Osteoblast (primary cell): ENCODE measurements at regions not wholly inside any gene's neighbourhood (a gene's known extent, or its start where the extent isn't known, plus 50 kb on each side); places are given as distances from the start of the nearest gene placed in this dataset.

ENCODE experiments used
- DNase-seq: peaks from one replicate; pipeline ENCODE4 v3.0.0; 2011; ENCODE audit warnings: low spot score, mixed read lengths; ENCODE audit not compliant: insufficient read length; ENCODE audit errors: missing footprints
- H2AFZ ChIP-seq: 2 replicates; pipeline ENCODE4 v1.6.0; 2011; ENCODE audit warnings: mild to moderate bottlenecking, low read length
- H3K27ac ChIP-seq: 2 replicates; pipeline ENCODE4 v1.5.1; 2011; ENCODE audit warnings: mild to moderate bottlenecking, low read depth, low read length, moderate library complexity
- H3K27me3 ChIP-seq: 2 replicates; pipeline ENCODE4 v1.6.0; 2012; ENCODE audit warnings: mild to moderate bottlenecking, control low read depth, inconsistent platforms, low read length, moderate library complexity; ENCODE audit not compliant: insufficient read depth
- H3K36me3 ChIP-seq: 2 replicates; pipeline ENCODE4 v1.5.1; 2011; ENCODE audit warnings: mild to moderate bottlenecking, low read length, control low read depth, moderate library complexity; ENCODE audit not compliant: insufficient read depth
- H3K4me1 ChIP-seq: 2 replicates; pipeline ENCODE4 v1.5.1; 2011; ENCODE audit warnings: mild to moderate bottlenecking, low read length, control low read depth, moderate library complexity; ENCODE audit not compliant: insufficient read depth
- H3K4me2 ChIP-seq: 2 replicates; pipeline ENCODE4 v1.6.0; 2011; ENCODE audit warnings: mild to moderate bottlenecking, low read length; ENCODE audit not compliant: insufficient read depth
- H3K4me3 ChIP-seq: fragments of 200-600 bp; sonication (generic); 3 replicates; pipeline ENCODE4 v1.5.1; 2012; ENCODE audit warnings: mild to moderate bottlenecking, low read length, inconsistent platforms; ENCODE audit not compliant: insufficient read depth
- H3K79me2 ChIP-seq: 2 replicates; pipeline ENCODE4 v1.6.0; 2012; ENCODE audit warnings: mild to moderate bottlenecking, low read length, control low read depth, inconsistent platforms; ENCODE audit not compliant: insufficient read depth
- H3K9me3 ChIP-seq: 2 replicates; pipeline ENCODE4 v1.5.1; 2011; ENCODE audit warnings: low read depth, low read length, control low read depth
- H4K20me1 ChIP-seq: 2 replicates; pipeline ENCODE4 v1.6.0; 2012; ENCODE audit warnings: mild to moderate bottlenecking, low read length, control low read depth; ENCODE audit not compliant: insufficient read depth
- CTCF ChIP-seq: IDR thresholded peaks from 2 replicates; pipeline ENCODE4 v1.5.1; 2011; ENCODE audit warnings: mild to moderate bottlenecking, low read depth, low read length, moderate library complexity; ENCODE audit errors: extremely low read depth

- Histone ChIP-seq H2AFZ (no peak overlapping the region), H3K4me2 (no peak overlapping the region), H3K27ac (no peak overlapping the region), H3K27me3 (no peaks in the 10 kb centered on the region), H3K4me3 (no peak overlapping the region), H4K20me1 (no peaks in the 10 kb centered on the region), H3K4me1 (no peaks in the 10 kb centered on the region), H3K36me3 (no peaks in the 10 kb centered on the region), H3K79me2 (no peaks in the 10 kb centered on the region), H3K9me3 (no peaks in the 10 kb centered on the region)
- no peak for DNase-seq
- no peak for TF ChIP-seq CTCF
Measured at GRCh38 chr10:109306698-109307097, 616.6 kb downstream of the XPNPEP1 start.

GRCh38 chr10:109287858-109288257, 635.5 kb downstream of the XPNPEP1 start:
- Histone ChIP-seq H4K20me1 (no peaks in the 10 kb centered on the region), H3K27ac (no peak overlapping the region), H3K27me3 (no peaks in the 10 kb centered on the region), H3K4me2 (no peak overlapping the region), H3K4me1 (no peaks in the 10 kb centered on the region), H3K79me2 (no peaks in the 10 kb centered on the region), H3K4me3 (no peak overlapping the region), H3K9me3 (peaks cover 4% of the 10 kb centered on the region), H3K36me3 (no peaks in the 10 kb centered on the region), H2AFZ (no peak overlapping the region)
- DNase-seq, result peak; percentile 4
- TF ChIP-seq CTCF, result no peak

GRCh38 chr10:109282510-109282909, 640.8 kb downstream of the XPNPEP1 start:
- TF ChIP-seq CTCF, result no peak
- Histone ChIP-seq H3K27ac (no peak overlapping the region), H3K36me3 (no peaks in the 10 kb centered on the region), H3K4me2 (no peak overlapping the region), H3K79me2 (no peaks in the 10 kb centered on the region), H3K9me3 (peaks cover 2% of the 10 kb centered on the region), H3K4me3 (no peak overlapping the region), H3K27me3 (no peaks in the 10 kb centered on the region), H2AFZ (no peak overlapping the region), H4K20me1 (no peaks in the 10 kb centered on the region), H3K4me1 (no peaks in the 10 kb centered on the region)
- no peak for DNase-seq

- Histone ChIP-seq H3K4me1 (no peaks in the 10 kb centered on the region), H3K27me3 (no peaks in the 10 kb centered on the region), H2AFZ (no peak overlapping the region), H4K20me1 (no peaks in the 10 kb centered on the region), H3K9me3 (peaks cover 2% of the 10 kb centered on the region), H3K79me2 (no peaks in the 10 kb centered on the region), H3K4me3 (no peak overlapping the region), H3K36me3 (no peaks in the 10 kb centered on the region), H3K27ac (no peak overlapping the region), H3K4me2 (no peak overlapping the region)
- no peak for TF ChIP-seq CTCF
- no peak for DNase-seq
Measured at GRCh38 chr10:109281347-109281746, 642.0 kb downstream of the XPNPEP1 start.
